Liver (tissue), 8 donors: ENCODE measurements at regions not wholly inside any gene's neighbourhood (a gene's known extent, or its start where the extent isn't known, plus 50 kb on each side); places are given as distances from the start of the nearest gene placed in this dataset.
A peak's percentile ranks its signal among the peaks of the same experiment; 100 is the strongest.

Experiments used
- DNase-seq: peaks from one replicate; pipeline ENCODE4 v3.0.0-alpha.2; 2017; ENCODE audit warnings: low spot score
- H3K27ac ChIP-seq, 2 donors: one replicate each; pipeline ENCODE4 v1.7.0; 2013; ENCODE audit warnings: inconsistent platforms in 2 of 2, low read length in 2 of 2, control low read depth in 1 of 2, low read depth in 1 of 2, mild to moderate bottlenecking in 1 of 2
- H3K27me3 ChIP-seq, 4 donors: one replicate each; pipeline versions ENCODE4 v1.6.1 to v1.7.0; 2013; ENCODE audit warnings: low read length in 3 of 4, inconsistent platforms in 1 of 4, mild to moderate bottlenecking in 1 of 4, moderate library complexity in 1 of 4; ENCODE audit not compliant: control insufficient read depth in 4 of 4, insufficient read depth in 4 of 4
- H3K36me3 ChIP-seq, 4 donors: one replicate each; pipeline versions ENCODE4 v1.6.1 to v1.7.0; 2013; ENCODE audit warnings: low read length in 3 of 4, mild to moderate bottlenecking in 3 of 4, low read depth in 1 of 4, moderate library complexity in 1 of 4; ENCODE audit not compliant: control insufficient read depth in 4 of 4, insufficient read depth in 3 of 4
- H3K4me1 ChIP-seq, 4 donors: one replicate each; pipeline versions ENCODE4 v1.6.1 to v1.7.0; 2013; ENCODE audit warnings: low read length in 3 of 4, mild to moderate bottlenecking in 3 of 4, moderate library complexity in 1 of 4; ENCODE audit not compliant: control insufficient read depth in 4 of 4, insufficient read depth in 4 of 4
- H3K4me3 ChIP-seq, 3 donors: one replicate each; pipeline versions ENCODE4 v1.6.1 to v1.7.0; 2013; ENCODE audit warnings: low read length in 3 of 3, control low read depth in 1 of 3, low read depth in 1 of 3, mild to moderate bottlenecking in 1 of 3
- H3K9ac ChIP-seq, 2 donors: one replicate each; pipeline ENCODE4 v1.7.0; 2013; ENCODE audit warnings: low read length in 2 of 2, mild to moderate bottlenecking in 2 of 2, moderate library complexity in 2 of 2, control low read depth in 1 of 2, low read depth in 1 of 2
- H3K9me3 ChIP-seq, 4 donors: one replicate each; pipeline versions ENCODE4 v1.6.1 to v1.7.0; 2013; ENCODE audit warnings: low read length in 3 of 4; ENCODE audit not compliant: control insufficient read depth in 4 of 4
- EGR1 ChIP-seq, 2 donors: IDR thresholded peaks; 2 replicates each; pipeline ENCODE4 v1.6.1; 2016 to 2018; ENCODE audit warnings: antibody characterized with exemption in 2 of 2, low read depth in 2 of 2
- FOXA1 ChIP-seq: IDR thresholded peaks from 2 replicates; pipeline ENCODE4 v1.6.1; 2016; ENCODE audit warnings: antibody characterized with exemption
- FOXA2 ChIP-seq: IDR thresholded peaks from 2 replicates; pipeline ENCODE4 v1.6.1; 2016; ENCODE audit warnings: antibody characterized with exemption
- GABPA ChIP-seq, 2 donors: IDR thresholded peaks in 1 of 2; conservative IDR thresholded peaks in 1 of 2; 2 replicates each; pipeline ENCODE4 v1.6.1; 2016; ENCODE audit warnings: antibody characterized with exemption in 2 of 2, mild to moderate bottlenecking in 1 of 2, moderate library complexity in 1 of 2
- HNF4A ChIP-seq, 2 donors: conservative IDR thresholded peaks; 2 replicates each; pipeline ENCODE4 v1.6.1; 2016; ENCODE audit warnings: antibody characterized with exemption in 2 of 2, mild to moderate bottlenecking in 2 of 2
- HNF4G ChIP-seq: IDR thresholded peaks from 2 replicates; pipeline ENCODE4 v1.6.1; 2016; ENCODE audit warnings: antibody characterized with exemption
- JUND ChIP-seq, 2 donors: IDR thresholded peaks; 2 replicates each; pipeline ENCODE4 v1.6.1; 2016; ENCODE audit warnings: antibody characterized with exemption in 2 of 2
- MAX ChIP-seq: IDR thresholded peaks from 2 replicates; pipeline ENCODE4 v1.6.1; 2016; ENCODE audit warnings: antibody characterized with exemption
- NR2F2 ChIP-seq: IDR thresholded peaks from 2 replicates; pipeline ENCODE4 v1.6.1; 2016; ENCODE audit warnings: antibody characterized with exemption
- RAD21 ChIP-seq, 2 donors: IDR thresholded peaks; 2 replicates each; pipeline ENCODE4 v1.6.1; 2016; ENCODE audit warnings: antibody characterized with exemption in 2 of 2, mild to moderate bottlenecking in 2 of 2
- REST ChIP-seq: IDR thresholded peaks from 2 replicates; pipeline ENCODE4 v1.6.1; 2016; ENCODE audit warnings: antibody characterized with exemption, mild to moderate bottlenecking
- RXRA ChIP-seq, 2 donors: IDR thresholded peaks; 2 replicates each; pipeline ENCODE4 v1.6.1; 2017 to 2018; ENCODE audit warnings: antibody characterized with exemption in 2 of 2, mild to moderate bottlenecking in 1 of 2
- SP1 ChIP-seq: IDR thresholded peaks from 2 replicates; pipeline ENCODE4 v1.6.1; 2018; ENCODE audit warnings: antibody characterized with exemption, mild to moderate bottlenecking
- TAF1 ChIP-seq: conservative IDR thresholded peaks from 2 replicates; pipeline ENCODE4 v1.6.1; 2016; ENCODE audit warnings: antibody characterized with exemption, mild to moderate bottlenecking
- YY1 ChIP-seq: IDR thresholded peaks from 2 replicates; pipeline ENCODE4 v1.6.1; 2016; ENCODE audit warnings: antibody characterized with exemption, mild to moderate bottlenecking
- WGBS: extraction: QIAGEN DNeasy Blood & Tissue Kit; methylation state at CpG from one replicate; pipeline ENCODE4 v1.1.7; 2013; 5-methylcytosine and 5-hydroxymethylcytosine counted together
- TF ChIP-seq, protein P1 (sequence below): IDR thresholded peaks from 2 replicates; pipeline ENCODE4 v1.6.1; 2016; ENCODE audit warnings: antibody characterized with exemption
- TF ChIP-seq, protein P2 (sequence below): IDR thresholded peaks from 2 replicates; pipeline ENCODE4 v1.6.1; 2016; ENCODE audit warnings: antibody characterized with exemption
- TF ChIP-seq, protein P3 (sequence below): fragments of 150-350 bp; IDR thresholded peaks from 2 replicates; pipeline ENCODE4 v1.5.1; 2017; ENCODE audit warnings: improper control_type of control experiment, low read depth, low read length; ENCODE audit not compliant: missing input control
- donor health status: healthy.
- donor health status: healthy.
- donor health status: healthy.
- donor health status: healthy.
- donor health status: healthy.

- H3K4me1 ChIP-seq, result peaks cover 2 to 34% (median 24%) of the 10 kb centered on the region in 4 donors
- TF ChIP-seq, protein P1, sequence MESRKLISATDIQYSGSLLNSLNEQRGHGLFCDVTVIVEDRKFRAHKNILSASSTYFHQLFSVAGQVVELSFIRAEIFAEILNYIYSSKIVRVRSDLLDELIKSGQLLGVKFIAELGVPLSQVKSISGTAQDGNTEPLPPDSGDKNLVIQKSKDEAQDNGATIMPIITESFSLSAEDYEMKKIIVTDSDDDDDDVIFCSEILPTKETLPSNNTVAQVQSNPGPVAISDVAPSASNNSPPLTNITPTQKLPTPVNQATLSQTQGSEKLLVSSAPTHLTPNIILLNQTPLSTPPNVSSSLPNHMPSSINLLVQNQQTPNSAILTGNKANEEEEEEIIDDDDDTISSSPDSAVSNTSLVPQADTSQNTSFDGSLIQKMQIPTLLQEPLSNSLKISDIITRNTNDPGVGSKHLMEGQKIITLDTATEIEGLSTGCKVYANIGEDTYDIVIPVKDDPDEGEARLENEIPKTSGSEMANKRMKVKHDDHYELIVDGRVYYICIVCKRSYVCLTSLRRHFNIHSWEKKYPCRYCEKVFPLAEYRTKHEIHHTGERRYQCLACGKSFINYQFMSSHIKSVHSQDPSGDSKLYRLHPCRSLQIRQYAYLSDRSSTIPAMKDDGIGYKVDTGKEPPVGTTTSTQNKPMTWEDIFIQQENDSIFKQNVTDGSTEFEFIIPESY, result peak; percentile 96
- peak; percentile 65 to 71 for TF ChIP-seq EGR1 (IDR thresholded peaks at IDR 0.05; ENCODE audit: low read depth in 2 of 2)
- TF ChIP-seq YY1, result peak; percentile 88
- peak; percentile 99 for TF ChIP-seq RXRA (IDR thresholded peaks at IDR 0.05)
- TF ChIP-seq REST, result peak; percentile 89
- peak; percentile 59 to 64 for TF ChIP-seq RAD21 (IDR thresholded peaks at IDR 0.05)
- peak; percentile 86 for TF ChIP-seq HNF4G
- peak; percentile 94 for TF ChIP-seq MAX
- peak; percentile 96 for TF ChIP-seq FOXA1
- peak; percentile 96 to 97 for TF ChIP-seq HNF4A (conservative IDR thresholded peaks at IDR 0.05)
- peak; percentile 92 to 96 for TF ChIP-seq JUND (IDR thresholded peaks at IDR 0.05)
- peak in 1 of 2 donors; percentile 64 for TF ChIP-seq GABPA (IDR thresholded peaks at IDR 0.05 in 1 of 2, conservative IDR thresholded peaks at IDR 0.05 in 1 of 2)
- peak; percentile 91 for TF ChIP-seq NR2F2
- peak; percentile 97 for TF ChIP-seq FOXA2
- TF ChIP-seq, protein P2, sequence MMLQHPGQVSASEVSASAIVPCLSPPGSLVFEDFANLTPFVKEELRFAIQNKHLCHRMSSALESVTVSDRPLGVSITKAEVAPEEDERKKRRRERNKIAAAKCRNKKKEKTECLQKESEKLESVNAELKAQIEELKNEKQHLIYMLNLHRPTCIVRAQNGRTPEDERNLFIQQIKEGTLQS, result peak; percentile 99
- peak; percentile 94 for TF ChIP-seq SP1
- TF ChIP-seq, protein P3, sequence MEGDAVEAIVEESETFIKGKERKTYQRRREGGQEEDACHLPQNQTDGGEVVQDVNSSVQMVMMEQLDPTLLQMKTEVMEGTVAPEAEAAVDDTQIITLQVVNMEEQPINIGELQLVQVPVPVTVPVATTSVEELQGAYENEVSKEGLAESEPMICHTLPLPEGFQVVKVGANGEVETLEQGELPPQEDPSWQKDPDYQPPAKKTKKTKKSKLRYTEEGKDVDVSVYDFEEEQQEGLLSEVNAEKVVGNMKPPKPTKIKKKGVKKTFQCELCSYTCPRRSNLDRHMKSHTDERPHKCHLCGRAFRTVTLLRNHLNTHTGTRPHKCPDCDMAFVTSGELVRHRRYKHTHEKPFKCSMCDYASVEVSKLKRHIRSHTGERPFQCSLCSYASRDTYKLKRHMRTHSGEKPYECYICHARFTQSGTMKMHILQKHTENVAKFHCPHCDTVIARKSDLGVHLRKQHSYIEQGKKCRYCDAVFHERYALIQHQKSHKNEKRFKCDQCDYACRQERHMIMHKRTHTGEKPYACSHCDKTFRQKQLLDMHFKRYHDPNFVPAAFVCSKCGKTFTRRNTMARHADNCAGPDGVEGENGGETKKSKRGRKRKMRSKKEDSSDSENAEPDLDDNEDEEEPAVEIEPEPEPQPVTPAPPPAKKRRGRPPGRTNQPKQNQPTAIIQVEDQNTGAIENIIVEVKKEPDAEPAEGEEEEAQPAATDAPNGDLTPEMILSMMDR, result no peak
- TF ChIP-seq TAF1, result no peak
- H3K9ac ChIP-seq, result peak overlapping the region in 1 of 2 donors; percentile 39
- WGBS, result 26% methylated on average over 5 of the region's 5 CpGs
- no peak for DNase-seq
- H3K27me3 ChIP-seq, result no peaks in the 10 kb centered on the region
- H3K36me3 ChIP-seq, result no peaks in the 10 kb centered on the region
- peak overlapping the region; percentile 39 to 53 for H3K27ac ChIP-seq
- H3K4me3 ChIP-seq, result no peak overlapping the region
- H3K9me3 ChIP-seq, result no peaks in the 10 kb centered on the region
Measured at GRCh38 chr5:175015028-175015685, 290.8 kb downstream of the MSX2 start.
